HG03045 (cell line): ENCODE measurements at regions not wholly inside any gene's neighbourhood (a gene's known extent, or its start where the extent isn't known, plus 50 kb on each side); places are given as distances from the start of the nearest gene placed in this dataset.
"Not testable (repeated sequence)": the region's sequence is repeated elsewhere in the genome, so short reads cannot be mapped to it uniquely, and the experiment has no call there.

Source experiments
- ATAC-seq: cut with Tn5 transposase; IDR thresholded peaks from one replicate; pipeline ENCODE4 v1.9.1; 2021; ENCODE audit warnings: mild to moderate bottlenecking, moderate library complexity; ENCODE audit not compliant: unreplicated experiment

GRCh38 chr7:84738583-84739150 is 448.2 kb downstream of the SEMA3D start:
- ATAC-seq, result no peak

- ATAC-seq, result no peak
Observed at GRCh38 chr7:84735677-84736076, 451.2 kb downstream of the SEMA3D start.

- ATAC-seq, result no peak
Observed at GRCh38 chr7:84735011-84735410, 451.8 kb downstream of the SEMA3D start.

GRCh38 chr7:84733976-84734375 is 452.9 kb downstream of the SEMA3D start:
- ATAC-seq, result not testable (repeated sequence)

- ATAC-seq, result not testable (repeated sequence)
Observed at GRCh38 chr7:84730864-84731263, 456.0 kb downstream of the SEMA3D start.

GRCh38 chr7:84729284-84729683 is 457.6 kb downstream of the SEMA3D start:
- ATAC-seq, result no peak

- ATAC-seq, result no peak
Observed at GRCh38 chr7:84722734-84723133, 464.1 kb downstream of the SEMA3D start.

GRCh38 chr7:84722086-84722485 is 464.8 kb downstream of the SEMA3D start:
- no peak for ATAC-seq

GRCh38 chr7:84720456-84721097 is 466.3 kb downstream of the SEMA3D start:
- no peak for ATAC-seq

- ATAC-seq, result no peak
Observed at GRCh38 chr7:84714765-84715164, 472.1 kb downstream of the SEMA3D start.

- ATAC-seq, result no peak
Observed at GRCh38 chr7:84712374-84713121, 474.3 kb downstream of the SEMA3D start.

GRCh38 chr7:84710538-84710937 is 476.3 kb downstream of the SEMA3D start:
- ATAC-seq, result not testable (repeated sequence)

GRCh38 chr7:84705706-84706105 is 481.1 kb downstream of the SEMA3D start:
- no peak for ATAC-seq

- ATAC-seq, result no peak
Observed at GRCh38 chr7:84705079-84705478, 481.8 kb downstream of the SEMA3D start.

- ATAC-seq, result no peak
Observed at GRCh38 chr7:84704380-84704779, 482.5 kb downstream of the SEMA3D start.

GRCh38 chr7:84701524-84702306 is 485.1 kb downstream of the SEMA3D start:
- no peak for ATAC-seq

- ATAC-seq, result no peak
Observed at GRCh38 chr7:84700563-84701370, 486.1 kb downstream of the SEMA3D start.

- ATAC-seq, result no peak
Observed at GRCh38 chr7:84697506-84697905, 489.4 kb downstream of the SEMA3D start.

- ATAC-seq, result no peak
Observed at GRCh38 chr7:84693483-84693882, 493.4 kb downstream of the SEMA3D start.

GRCh38 chr7:84688671-84689070 is 494.1 kb upstream of the SEMA3A start:
- no peak for ATAC-seq

- ATAC-seq, result no peak
Observed at GRCh38 chr7:84686373-84686772, 491.8 kb upstream of the SEMA3A start.
